ENCODE measurements at regions not wholly inside any gene's neighbourhood (a gene's known extent, or its start where the extent isn't known, plus 50 kb on each side); places are given as distances from the start of the nearest gene placed in this dataset.

- DNase-seq (ENCODE audit: low read depth), result no peak
- TF ChIP-seq CTCF (conservative IDR thresholded peaks at IDR 0.05; ENCODE audit: low read depth, low read length), result peak; percentile 75
Measured at GRCh38 chr20:24100370-24101011, 111.9 kb upstream of the GGTLC1 start.

GRCh38 chr20:24098886-24099285 is 110.3 kb upstream of the GGTLC1 start:
- no peak overlapping the region for H3K4me3 ChIP-seq (ENCODE audit: low read length)
- no peak for DNase-seq (ENCODE audit: low read depth)
- no peak for TF ChIP-seq CTCF (conservative IDR thresholded peaks at IDR 0.05; ENCODE audit: low read depth, low read length)

More at GRCh38 chr20:24100370-24101011, 111.9 kb upstream of the GGTLC1 start:
- no peak overlapping the region for H3K4me3 ChIP-seq (ENCODE audit: low read length)

GRCh38 chr20:24097506-24098245 is 109.1 kb upstream of the GGTLC1 start:
- H3K4me3 ChIP-seq (ENCODE audit: low read length), result no peak overlapping the region
- no peak for TF ChIP-seq CTCF (conservative IDR thresholded peaks at IDR 0.05; ENCODE audit: low read depth, low read length)
- no peak for DNase-seq (ENCODE audit: low read depth)

GRCh38 chr20:24096864-24097450 is 108.4 kb upstream of the GGTLC1 start:
- no peak overlapping the region for H3K4me3 ChIP-seq (ENCODE audit: low read length)
- TF ChIP-seq CTCF (conservative IDR thresholded peaks at IDR 0.05; ENCODE audit: low read depth, low read length), result no peak
- no peak for DNase-seq (ENCODE audit: low read depth)

GRCh38 chr20:24096264-24096663 is 107.7 kb upstream of the GGTLC1 start:
- no peak for TF ChIP-seq CTCF (conservative IDR thresholded peaks at IDR 0.05; ENCODE audit: low read depth, low read length)
- H3K4me3 ChIP-seq (ENCODE audit: low read length), result no peak overlapping the region
- no peak for DNase-seq (ENCODE audit: low read depth)

GRCh38 chr20:24095756-24096155 is 107.2 kb upstream of the GGTLC1 start:
- H3K4me3 ChIP-seq (ENCODE audit: low read length), result no peak overlapping the region
- TF ChIP-seq CTCF (conservative IDR thresholded peaks at IDR 0.05; ENCODE audit: low read depth, low read length), result no peak
- no peak for DNase-seq (ENCODE audit: low read depth)

Data from retinal pigment epithelial cell (primary cell).